ENCODE measurements at regions not wholly inside any gene's neighbourhood (a gene's known extent, or its start where the extent isn't known, plus 50 kb on each side); places are given as distances from the start of the nearest gene placed in this dataset.

- 89% methylated on average over 2 of the region's 3 CpGs for WGBS (ENCODE audit: insufficient coverage)
- DNase-seq (ENCODE audit: low read depth in 4 of 6, low spot score in 6 of 6), result no peak
Measured at GRCh38 chr5:18216729-18217128, 582.5 kb downstream of the TAF11L14 start.

GRCh38 chr5:18219241-18219640 is 585.0 kb downstream of the TAF11L14 start:
- H3K27ac ChIP-seq (ENCODE audit: low read depth, low read length), result no peak overlapping the region
- H3K27me3 ChIP-seq (ENCODE audit: control insufficient read depth, insufficient read depth, low read length), result no peaks in the 10 kb centered on the region
- no peaks in the 10 kb centered on the region for H3K4me1 ChIP-seq (ENCODE audit: control insufficient read depth, insufficient read depth, low read length)
- no peaks in the 10 kb centered on the region for H3K9me3 ChIP-seq (ENCODE audit: control insufficient read depth, insufficient read depth, low read length)
- H3K36me3 ChIP-seq (ENCODE audit: control insufficient read depth, insufficient read depth, low read length), result no peaks in the 10 kb centered on the region
- no peak for DNase-seq (ENCODE audit: low read depth in 4 of 6, low spot score in 6 of 6)
- no CpG with 5 or more reads among the region's 1 CpG for WGBS (ENCODE audit: insufficient coverage)
- H3K4me3 ChIP-seq (ENCODE audit: low read depth, low read length), result no peak overlapping the region

More at GRCh38 chr5:18216729-18217128, 582.5 kb downstream of the TAF11L14 start:
- Histone ChIP-seq H3K27ac (ENCODE audit: low read depth, low read length) (no peak overlapping the region), H3K9me3 (ENCODE audit: control insufficient read depth, insufficient read depth, low read length) (no peaks in the 10 kb centered on the region), H3K27me3 (ENCODE audit: control insufficient read depth, insufficient read depth, low read length) (no peaks in the 10 kb centered on the region), H3K4me1 (ENCODE audit: control insufficient read depth, insufficient read depth, low read length) (no peaks in the 10 kb centered on the region), H3K36me3 (ENCODE audit: control insufficient read depth, insufficient read depth, low read length) (no peaks in the 10 kb centered on the region), H3K4me3 (ENCODE audit: low read depth, low read length) (no peak overlapping the region)

GRCh38 chr5:18220631-18221030 is 586.4 kb downstream of the TAF11L14 start:
- no CpG with 5 or more reads among the region's 1 CpG for WGBS (ENCODE audit: insufficient coverage)
- no peaks in the 10 kb centered on the region for H3K36me3 ChIP-seq (ENCODE audit: control insufficient read depth, insufficient read depth, low read length)
- H3K27ac ChIP-seq (ENCODE audit: low read depth, low read length), result no peak overlapping the region
- no peaks in the 10 kb centered on the region for H3K4me1 ChIP-seq (ENCODE audit: control insufficient read depth, insufficient read depth, low read length)
- no peaks in the 10 kb centered on the region for H3K9me3 ChIP-seq (ENCODE audit: control insufficient read depth, insufficient read depth, low read length)
- no peak overlapping the region for H3K4me3 ChIP-seq (ENCODE audit: low read depth, low read length)
- no peaks in the 10 kb centered on the region for H3K27me3 ChIP-seq (ENCODE audit: control insufficient read depth, insufficient read depth, low read length)
- DNase-seq (ENCODE audit: low read depth in 4 of 6, low spot score in 6 of 6), result no peak

GRCh38 chr5:18236386-18236785 is 602.1 kb downstream of the TAF11L14 start:
- Histone ChIP-seq H3K27ac (ENCODE audit: low read depth, low read length) (no peak overlapping the region), H3K4me3 (ENCODE audit: low read depth, low read length) (no peak overlapping the region), H3K4me1 (ENCODE audit: control insufficient read depth, insufficient read depth, low read length) (no peaks in the 10 kb centered on the region), H3K9me3 (ENCODE audit: control insufficient read depth, insufficient read depth, low read length) (no peaks in the 10 kb centered on the region), H3K36me3 (ENCODE audit: control insufficient read depth, insufficient read depth, low read length) (no peaks in the 10 kb centered on the region), H3K27me3 (ENCODE audit: control insufficient read depth, insufficient read depth, low read length) (no peaks in the 10 kb centered on the region)
- DNase-seq (ENCODE audit: low read depth in 4 of 6, low spot score in 6 of 6), result no peak

GRCh38 chr5:18238321-18238720 is 604.1 kb downstream of the TAF11L14 start:
- H3K27me3 ChIP-seq (ENCODE audit: control insufficient read depth, insufficient read depth, low read length), result no peaks in the 10 kb centered on the region
- no peaks in the 10 kb centered on the region for H3K36me3 ChIP-seq (ENCODE audit: control insufficient read depth, insufficient read depth, low read length)
- no peaks in the 10 kb centered on the region for H3K4me1 ChIP-seq (ENCODE audit: control insufficient read depth, insufficient read depth, low read length)
- no CpG with 5 or more reads among the region's 2 CpGs for WGBS (ENCODE audit: insufficient coverage)
- no peak for DNase-seq (ENCODE audit: low read depth in 4 of 6, low spot score in 6 of 6)
- no peak overlapping the region for H3K27ac ChIP-seq (ENCODE audit: low read depth, low read length)
- no peak overlapping the region for H3K4me3 ChIP-seq (ENCODE audit: low read depth, low read length)
- no peaks in the 10 kb centered on the region for H3K9me3 ChIP-seq (ENCODE audit: control insufficient read depth, insufficient read depth, low read length)

GRCh38 chr5:18240971-18241370 is 606.7 kb downstream of the TAF11L14 start:
- H3K9me3 ChIP-seq (ENCODE audit: control insufficient read depth, insufficient read depth, low read length), result no peaks in the 10 kb centered on the region
- no peaks in the 10 kb centered on the region for H3K4me1 ChIP-seq (ENCODE audit: control insufficient read depth, insufficient read depth, low read length)
- H3K4me3 ChIP-seq (ENCODE audit: low read depth, low read length), result no peak overlapping the region
- no peaks in the 10 kb centered on the region for H3K27me3 ChIP-seq (ENCODE audit: control insufficient read depth, insufficient read depth, low read length)
- no peak overlapping the region for H3K27ac ChIP-seq (ENCODE audit: low read depth, low read length)
- WGBS (ENCODE audit: insufficient coverage), result no CpG with 5 or more reads among the region's 1 CpG
- H3K36me3 ChIP-seq (ENCODE audit: control insufficient read depth, insufficient read depth, low read length), result no peaks in the 10 kb centered on the region
- peak in 1 of 6 donors; percentile 51 for DNase-seq (ENCODE audit: low read depth in 4 of 6, low spot score in 6 of 6)

GRCh38 chr5:18243846-18244245 is 609.6 kb downstream of the TAF11L14 start:
- Histone ChIP-seq H3K9me3 (ENCODE audit: control insufficient read depth, insufficient read depth, low read length) (no peaks in the 10 kb centered on the region), H3K27ac (ENCODE audit: low read depth, low read length) (no peak overlapping the region), H3K36me3 (ENCODE audit: control insufficient read depth, insufficient read depth, low read length) (no peaks in the 10 kb centered on the region), H3K27me3 (ENCODE audit: control insufficient read depth, insufficient read depth, low read length) (no peaks in the 10 kb centered on the region), H3K4me1 (ENCODE audit: control insufficient read depth, insufficient read depth, low read length) (no peaks in the 10 kb centered on the region), H3K4me3 (ENCODE audit: low read depth, low read length) (no peak overlapping the region)
- DNase-seq (ENCODE audit: low read depth in 4 of 6, low spot score in 6 of 6), result no peak
- WGBS (ENCODE audit: insufficient coverage), result 80% methylated on average over 1 of the region's 2 CpGs

GRCh38 chr5:18244309-18244708 is 610.0 kb downstream of the TAF11L14 start:
- Histone ChIP-seq H3K27ac (ENCODE audit: low read depth, low read length) (no peak overlapping the region), H3K4me3 (ENCODE audit: low read depth, low read length) (no peak overlapping the region), H3K27me3 (ENCODE audit: control insufficient read depth, insufficient read depth, low read length) (no peaks in the 10 kb centered on the region), H3K9me3 (ENCODE audit: control insufficient read depth, insufficient read depth, low read length) (no peaks in the 10 kb centered on the region), H3K4me1 (ENCODE audit: control insufficient read depth, insufficient read depth, low read length) (no peaks in the 10 kb centered on the region), H3K36me3 (ENCODE audit: control insufficient read depth, insufficient read depth, low read length) (no peaks in the 10 kb centered on the region)
- no peak for DNase-seq (ENCODE audit: low read depth in 4 of 6, low spot score in 6 of 6)

GRCh38 chr5:18252559-18252958 is 618.3 kb downstream of the TAF11L14 start:
- no peaks in the 10 kb centered on the region for H3K36me3 ChIP-seq (ENCODE audit: control insufficient read depth, insufficient read depth, low read length)
- no peak overlapping the region for H3K4me3 ChIP-seq (ENCODE audit: low read depth, low read length)
- peaks cover 5% of the 10 kb centered on the region for H3K9me3 ChIP-seq (ENCODE audit: control insufficient read depth, insufficient read depth, low read length)
- no peaks in the 10 kb centered on the region for H3K4me1 ChIP-seq (ENCODE audit: control insufficient read depth, insufficient read depth, low read length)
- 100% methylated on average over 2 of the region's 3 CpGs for WGBS (ENCODE audit: insufficient coverage)
- H3K27me3 ChIP-seq (ENCODE audit: control insufficient read depth, insufficient read depth, low read length), result no peaks in the 10 kb centered on the region
- no peak for DNase-seq (ENCODE audit: low read depth in 4 of 6, low spot score in 6 of 6)
- no peak overlapping the region for H3K27ac ChIP-seq (ENCODE audit: low read depth, low read length)

GRCh38 chr5:18264126-18264882 is 630.0 kb downstream of the TAF11L14 start:
- no CpG with 5 or more reads among the region's 3 CpGs for WGBS (ENCODE audit: insufficient coverage)

More at GRCh38 chr5:18264126-18264882, 630.0 kb downstream of the TAF11L14 start:
- Histone ChIP-seq H3K27ac (ENCODE audit: low read depth, low read length) (no peak overlapping the region), H3K27me3 (ENCODE audit: control insufficient read depth, insufficient read depth, low read length) (no peaks in the 10 kb centered on the region), H3K9me3 (ENCODE audit: control insufficient read depth, insufficient read depth, low read length) (no peaks in the 10 kb centered on the region), H3K4me1 (ENCODE audit: control insufficient read depth, insufficient read depth, low read length) (no peaks in the 10 kb centered on the region), H3K4me3 (ENCODE audit: low read depth, low read length) (no peak overlapping the region), H3K36me3 (ENCODE audit: control insufficient read depth, insufficient read depth, low read length) (no peaks in the 10 kb centered on the region)
- no peak for DNase-seq (ENCODE audit: low read depth in 4 of 6, low spot score in 6 of 6)

Measured in spinal cord (tissue), 9 donors.